ENCODE measurements at regions not wholly inside any gene's neighbourhood (a gene's known extent, or its start where the extent isn't known, plus 50 kb on each side); places are given as distances from the start of the nearest gene placed in this dataset.
A peak's percentile ranks its signal among the peaks of the same experiment; 100 is the strongest.
"Not testable (repeated sequence)": the region's sequence is repeated elsewhere in the genome, so short reads cannot be mapped to it uniquely, and the experiment has no call there.

- Histone ChIP-seq H3K27ac (ENCODE audit: low read depth in 2 of 2, low read length in 2 of 2) (no peak overlapping the region), H3K9ac (ENCODE audit: low read depth in 1 of 2, low read length in 2 of 2) (no peak overlapping the region), H3K9me3 (ENCODE audit: control insufficient read depth in 2 of 2, low read length in 2 of 2) (no peaks in the 10 kb centered on the region), H3K4me3 (ENCODE audit: low read length in 2 of 2) (no peak overlapping the region), H3K36me3 (ENCODE audit: control insufficient read depth in 2 of 2, insufficient read depth in 2 of 2, low read length in 2 of 2) (no peaks in the 10 kb centered on the region), H3K4me1 (ENCODE audit: control insufficient read depth in 2 of 2, insufficient read depth in 2 of 2, low read length in 2 of 2) (peaks cover 0 to 3% of the 10 kb centered on the region in 2 donors), H3K27me3 (ENCODE audit: control insufficient read depth in 2 of 2, insufficient read depth in 2 of 2, low read length in 2 of 2) (no peaks in the 10 kb centered on the region)
Observed at GRCh38 chr2:173511942-173512341, 157.3 kb downstream of the CDCA7 start.

DNA sequence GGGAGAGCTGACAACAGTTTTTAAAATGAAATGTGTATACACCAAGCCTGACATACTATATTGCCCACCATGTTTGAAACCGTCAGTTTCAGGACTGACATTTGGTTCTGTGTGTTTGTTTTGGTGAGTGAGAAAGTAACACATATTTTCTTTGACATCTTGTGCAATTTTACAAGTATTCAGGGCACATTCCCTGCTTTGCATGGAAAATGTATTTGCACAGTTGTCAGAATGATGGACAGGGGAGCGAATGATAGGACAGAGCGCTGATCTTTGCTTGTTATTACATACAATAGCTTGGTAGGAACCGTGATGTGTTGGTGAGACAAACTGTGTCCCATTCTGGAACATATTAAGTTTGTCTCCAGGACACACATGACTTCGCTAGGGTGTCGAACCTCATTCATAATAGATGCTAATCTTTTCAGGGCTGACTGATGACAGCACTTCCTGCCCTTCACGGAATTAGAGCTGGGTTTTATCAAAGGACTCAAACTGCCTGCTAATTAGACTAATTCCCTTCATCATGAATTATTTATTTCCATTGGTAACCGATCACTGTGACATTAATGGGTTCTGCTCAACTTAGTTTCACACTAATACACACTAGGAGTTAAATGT, 158.5 kb downstream of the CDCA7 start:
- no peak overlapping the region for H3K27ac ChIP-seq (ENCODE audit: low read depth in 2 of 2, low read length in 2 of 2)
- no peak overlapping the region for H3K9ac ChIP-seq (ENCODE audit: low read depth in 1 of 2, low read length in 2 of 2)
- no peaks in the 10 kb centered on the region for H3K9me3 ChIP-seq (ENCODE audit: control insufficient read depth in 2 of 2, low read length in 2 of 2)
- H3K36me3 ChIP-seq (ENCODE audit: control insufficient read depth in 2 of 2, insufficient read depth in 2 of 2, low read length in 2 of 2), result no peaks in the 10 kb centered on the region
- no peak overlapping the region for H3K4me3 ChIP-seq (ENCODE audit: low read length in 2 of 2)
- H3K27me3 ChIP-seq (ENCODE audit: control insufficient read depth in 2 of 2, insufficient read depth in 2 of 2, low read length in 2 of 2), result no peaks in the 10 kb centered on the region
- H3K4me1 ChIP-seq (ENCODE audit: control insufficient read depth in 2 of 2, insufficient read depth in 2 of 2, low read length in 2 of 2), result peaks cover 0 to 3% of the 10 kb centered on the region in 2 donors

- Histone ChIP-seq H3K4me1 (ENCODE audit: control insufficient read depth in 2 of 2, insufficient read depth in 2 of 2, low read length in 2 of 2) (peaks cover 3 to 6% of the 10 kb centered on the region in 2 donors), H3K9me3 (ENCODE audit: control insufficient read depth in 2 of 2, low read length in 2 of 2) (no peaks in the 10 kb centered on the region), H3K36me3 (ENCODE audit: control insufficient read depth in 2 of 2, insufficient read depth in 2 of 2, low read length in 2 of 2) (no peaks in the 10 kb centered on the region), H3K9ac (ENCODE audit: low read depth in 1 of 2, low read length in 2 of 2) (no peak overlapping the region), H3K27ac (ENCODE audit: low read depth in 2 of 2, low read length in 2 of 2) (no peak overlapping the region), H3K27me3 (ENCODE audit: control insufficient read depth in 2 of 2, insufficient read depth in 2 of 2, low read length in 2 of 2) (no peaks in the 10 kb centered on the region), H3K4me3 (ENCODE audit: low read length in 2 of 2) (no peak overlapping the region)
Observed at GRCh38 chr2:173520918-173521317, 166.2 kb downstream of the CDCA7 start.

GRCh38 chr2:173521450-173522192, 166.9 kb downstream of the CDCA7 start:
- H3K4me3 ChIP-seq (ENCODE audit: low read length in 2 of 2), result no peak overlapping the region
- no peaks in the 10 kb centered on the region for H3K27me3 ChIP-seq (ENCODE audit: control insufficient read depth in 2 of 2, insufficient read depth in 2 of 2, low read length in 2 of 2)
- H3K9me3 ChIP-seq (ENCODE audit: control insufficient read depth in 2 of 2, low read length in 2 of 2), result no peaks in the 10 kb centered on the region
- no peaks in the 10 kb centered on the region for H3K36me3 ChIP-seq (ENCODE audit: control insufficient read depth in 2 of 2, insufficient read depth in 2 of 2, low read length in 2 of 2)
- H3K4me1 ChIP-seq (ENCODE audit: control insufficient read depth in 2 of 2, insufficient read depth in 2 of 2, low read length in 2 of 2), result peaks cover 3 to 6% of the 10 kb centered on the region in 2 donors
- H3K9ac ChIP-seq (ENCODE audit: low read depth in 1 of 2, low read length in 2 of 2), result no peak overlapping the region
- peak overlapping the region; percentile 3 to 12 for H3K27ac ChIP-seq (ENCODE audit: low read depth in 2 of 2, low read length in 2 of 2)

DNA sequence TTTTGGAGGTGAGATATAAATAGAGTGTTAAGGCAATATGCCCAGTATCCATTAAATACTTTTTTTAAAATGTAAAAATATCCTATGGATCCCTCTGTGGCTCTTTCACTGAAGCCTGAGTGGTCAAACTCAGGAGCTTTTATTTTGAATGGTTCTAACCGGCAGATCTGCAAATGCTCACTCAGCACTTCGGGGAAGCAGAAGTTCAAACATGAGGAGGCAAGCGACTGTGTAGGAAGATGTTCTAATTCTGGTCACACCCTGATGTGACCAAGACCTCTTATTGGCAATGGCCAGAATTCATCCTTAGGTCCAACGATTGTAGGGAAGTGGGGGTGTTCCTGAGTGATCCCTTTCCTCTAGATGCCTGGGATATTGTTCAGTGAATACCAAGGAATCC, 168.8 kb downstream of the CDCA7 start:
- H3K36me3 ChIP-seq (ENCODE audit: control insufficient read depth in 2 of 2, insufficient read depth in 2 of 2, low read length in 2 of 2), result no peaks in the 10 kb centered on the region
- no peaks in the 10 kb centered on the region for H3K9me3 ChIP-seq (ENCODE audit: control insufficient read depth in 2 of 2, low read length in 2 of 2)
- no peaks in the 10 kb centered on the region for H3K27me3 ChIP-seq (ENCODE audit: control insufficient read depth in 2 of 2, insufficient read depth in 2 of 2, low read length in 2 of 2)
- H3K9ac ChIP-seq (ENCODE audit: low read depth in 1 of 2, low read length in 2 of 2), result no peak overlapping the region
- no peak overlapping the region for H3K4me3 ChIP-seq (ENCODE audit: low read length in 2 of 2)
- H3K4me1 ChIP-seq (ENCODE audit: control insufficient read depth in 2 of 2, insufficient read depth in 2 of 2, low read length in 2 of 2), result peaks cover 3 to 6% of the 10 kb centered on the region in 2 donors
- H3K27ac ChIP-seq (ENCODE audit: low read depth in 2 of 2, low read length in 2 of 2), result no peak overlapping the region

- no peak overlapping the region for H3K4me3 ChIP-seq (ENCODE audit: low read length in 2 of 2)
- no peaks in the 10 kb centered on the region for H3K9me3 ChIP-seq (ENCODE audit: control insufficient read depth in 2 of 2, low read length in 2 of 2)
- no peak overlapping the region for H3K27ac ChIP-seq (ENCODE audit: low read depth in 2 of 2, low read length in 2 of 2)
- H3K36me3 ChIP-seq (ENCODE audit: control insufficient read depth in 2 of 2, insufficient read depth in 2 of 2, low read length in 2 of 2), result no peaks in the 10 kb centered on the region
- peaks cover 3 to 6% of the 10 kb centered on the region in 2 donors for H3K4me1 ChIP-seq (ENCODE audit: control insufficient read depth in 2 of 2, insufficient read depth in 2 of 2, low read length in 2 of 2)
- no peaks in the 10 kb centered on the region for H3K27me3 ChIP-seq (ENCODE audit: control insufficient read depth in 2 of 2, insufficient read depth in 2 of 2, low read length in 2 of 2)
- no peak overlapping the region for H3K9ac ChIP-seq (ENCODE audit: low read depth in 1 of 2, low read length in 2 of 2)
Observed at GRCh38 chr2:173524256-173524955, 169.7 kb downstream of the CDCA7 start.

DNA sequence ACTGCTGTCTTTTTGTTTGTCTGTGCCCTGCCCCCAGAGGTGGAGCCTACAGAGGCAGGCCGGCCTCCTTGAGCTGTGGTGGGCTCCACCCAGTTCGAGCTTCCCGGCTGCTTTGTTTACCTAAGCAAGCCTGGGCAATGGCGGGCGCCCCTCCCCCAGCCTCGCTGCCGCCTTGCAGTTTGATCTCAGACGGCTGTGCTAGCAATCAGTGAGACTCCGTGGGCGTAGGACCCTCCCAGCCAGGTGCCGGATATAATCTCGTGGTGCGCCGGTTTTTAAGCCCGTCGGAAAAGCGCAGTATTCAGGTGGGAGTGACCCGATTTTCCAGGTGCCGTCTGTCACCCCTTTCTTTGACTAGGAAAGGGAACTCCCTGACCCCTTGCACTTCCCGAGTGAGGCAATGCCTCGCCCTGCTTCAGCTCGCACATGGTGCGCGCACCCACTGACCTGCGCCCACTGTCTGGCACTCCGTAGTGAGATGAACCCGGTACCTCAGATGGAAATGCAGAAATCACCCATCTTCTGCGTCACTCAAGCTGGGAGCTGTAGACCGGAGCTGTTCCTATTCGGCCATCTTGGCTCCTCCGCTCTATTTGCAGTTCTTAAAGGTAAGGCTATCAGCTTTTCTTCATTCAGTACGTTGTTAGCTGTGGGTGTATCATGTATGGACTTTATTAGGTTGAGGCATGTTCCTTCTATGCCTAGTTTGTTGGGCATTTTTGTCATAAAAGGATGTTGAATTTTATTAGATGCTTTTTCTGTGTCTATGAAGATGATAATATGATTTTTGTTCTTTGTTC, 178.3 kb downstream of the CDCA7 start:
- not testable (repeated sequence) for H3K4me1 ChIP-seq (ENCODE audit: control insufficient read depth in 2 of 2, insufficient read depth in 2 of 2, low read length in 2 of 2); H3K36me3 ChIP-seq (ENCODE audit: control insufficient read depth in 2 of 2, insufficient read depth in 2 of 2, low read length in 2 of 2); H3K9ac ChIP-seq (ENCODE audit: low read depth in 1 of 2, low read length in 2 of 2); H3K27me3 ChIP-seq (ENCODE audit: control insufficient read depth in 2 of 2, insufficient read depth in 2 of 2, low read length in 2 of 2); H3K9me3 ChIP-seq (ENCODE audit: control insufficient read depth in 2 of 2, low read length in 2 of 2)
- peak overlapping the region; percentile 34 to 71 for H3K4me3 ChIP-seq (ENCODE audit: low read length in 2 of 2)
- peak overlapping the region; percentile 16 to 31 for H3K27ac ChIP-seq (ENCODE audit: low read depth in 2 of 2, low read length in 2 of 2)

DNA sequence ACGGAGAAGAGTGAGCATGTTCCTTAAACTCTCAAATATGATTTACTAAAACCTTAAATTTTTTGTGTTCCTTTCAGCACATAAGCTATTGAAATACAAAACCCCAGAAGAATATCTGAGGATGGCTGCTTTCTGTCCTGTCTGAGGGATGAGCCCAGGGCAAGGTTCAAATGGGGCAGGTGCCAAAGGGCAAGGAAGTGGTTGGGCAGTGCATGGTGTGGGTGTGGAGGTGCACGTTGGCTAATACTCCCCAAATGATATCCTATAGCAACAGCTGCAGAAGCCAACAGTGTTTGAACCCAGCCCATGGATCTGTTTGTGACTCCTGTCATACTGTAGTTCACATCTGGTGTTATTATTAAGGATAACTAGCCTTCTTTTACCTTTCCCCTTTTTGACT, 183.0 kb downstream of the CDCA7 start:
- no peak overlapping the region for H3K4me3 ChIP-seq (ENCODE audit: low read length in 2 of 2)
- peaks cover 0 to 5% of the 10 kb centered on the region in 2 donors for H3K4me1 ChIP-seq (ENCODE audit: control insufficient read depth in 2 of 2, insufficient read depth in 2 of 2, low read length in 2 of 2)
- peaks cover 0 to 2% of the 10 kb centered on the region in 2 donors for H3K27me3 ChIP-seq (ENCODE audit: control insufficient read depth in 2 of 2, insufficient read depth in 2 of 2, low read length in 2 of 2)
- no peak overlapping the region for H3K27ac ChIP-seq (ENCODE audit: low read depth in 2 of 2, low read length in 2 of 2)
- H3K9me3 ChIP-seq (ENCODE audit: control insufficient read depth in 2 of 2, low read length in 2 of 2), result peaks cover 0 to 4% of the 10 kb centered on the region in 2 donors
- H3K9ac ChIP-seq (ENCODE audit: low read depth in 1 of 2, low read length in 2 of 2), result no peak overlapping the region
- H3K36me3 ChIP-seq (ENCODE audit: control insufficient read depth in 2 of 2, insufficient read depth in 2 of 2, low read length in 2 of 2), result no peaks in the 10 kb centered on the region

GRCh38 chr2:173539615-173540014, 184.9 kb downstream of the CDCA7 start:
- Histone ChIP-seq H3K4me3 (ENCODE audit: low read length in 2 of 2) (no peak overlapping the region), H3K27ac (ENCODE audit: low read depth in 2 of 2, low read length in 2 of 2) (no peak overlapping the region), H3K36me3 (ENCODE audit: control insufficient read depth in 2 of 2, insufficient read depth in 2 of 2, low read length in 2 of 2) (no peaks in the 10 kb centered on the region), H3K9me3 (ENCODE audit: control insufficient read depth in 2 of 2, low read length in 2 of 2) (peaks cover 0 to 4% of the 10 kb centered on the region in 2 donors), H3K4me1 (ENCODE audit: control insufficient read depth in 2 of 2, insufficient read depth in 2 of 2, low read length in 2 of 2) (peaks cover 2 to 4% of the 10 kb centered on the region in 2 donors), H3K27me3 (ENCODE audit: control insufficient read depth in 2 of 2, insufficient read depth in 2 of 2, low read length in 2 of 2) (peaks cover 0 to 2% of the 10 kb centered on the region in 2 donors), H3K9ac (ENCODE audit: low read depth in 1 of 2, low read length in 2 of 2) (no peak overlapping the region)

Measured in mucosa of rectum (tissue), 2 donors.